ENCODE measurements at regions not wholly inside any gene's neighbourhood (a gene's known extent, or its start where the extent isn't known, plus 50 kb on each side); places are given as distances from the start of the nearest gene placed in this dataset.

DNA sequence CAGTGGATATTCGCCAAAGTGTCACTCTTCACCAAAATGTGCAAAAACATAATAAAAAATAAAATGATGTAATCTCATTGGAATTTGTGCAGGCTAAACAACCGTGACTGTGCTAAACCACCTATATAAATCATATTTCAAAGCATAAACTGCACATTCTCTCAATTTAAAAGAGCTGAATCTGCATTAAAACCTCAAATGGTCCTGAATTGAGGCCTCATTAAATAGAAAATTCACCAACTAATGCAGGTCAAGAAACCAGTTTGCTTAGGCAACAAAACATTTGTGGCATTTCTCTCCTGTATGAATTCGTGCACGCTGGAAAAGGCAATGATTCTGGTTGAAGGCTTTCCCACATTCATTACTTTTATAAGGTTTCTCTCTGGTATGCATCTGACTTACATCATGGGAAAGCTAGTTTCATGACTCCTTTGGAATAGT lies 80.1 kb upstream of the IFNG-AS1 start:
- peak; percentile 22 for DNase-seq (ENCODE audit: unreplicated experiment)
- Mint-ChIP-seq H3K27ac (ENCODE audit: low read depth, unreplicated experiment) (no peak overlapping the region), H3K4me3 (ENCODE audit: unreplicated experiment) (no peak overlapping the region), H3K36me3 (ENCODE audit: insufficient read depth, unreplicated experiment) (no peaks in the 10 kb centered on the region), H3K4me1 (ENCODE audit: insufficient read depth, unreplicated experiment) (peaks cover 27% of the 10 kb centered on the region), H3K9me3 (ENCODE audit: unreplicated experiment) (no peaks in the 10 kb centered on the region), H3K27me3 (ENCODE audit: insufficient read depth, unreplicated experiment) (no peaks in the 10 kb centered on the region)
- CTCF ChIA-PET, result interaction anchor here (0.5 kb wide), 2 partner anchors 9 to 121 kb away, joined by 3 to 4 read pairs; no protein-coding TSS in a partner anchor
- intact Hi-C loops (cut with micrococcal nuclease), result no loop called here
- TF ChIP-seq, protein P1, sequence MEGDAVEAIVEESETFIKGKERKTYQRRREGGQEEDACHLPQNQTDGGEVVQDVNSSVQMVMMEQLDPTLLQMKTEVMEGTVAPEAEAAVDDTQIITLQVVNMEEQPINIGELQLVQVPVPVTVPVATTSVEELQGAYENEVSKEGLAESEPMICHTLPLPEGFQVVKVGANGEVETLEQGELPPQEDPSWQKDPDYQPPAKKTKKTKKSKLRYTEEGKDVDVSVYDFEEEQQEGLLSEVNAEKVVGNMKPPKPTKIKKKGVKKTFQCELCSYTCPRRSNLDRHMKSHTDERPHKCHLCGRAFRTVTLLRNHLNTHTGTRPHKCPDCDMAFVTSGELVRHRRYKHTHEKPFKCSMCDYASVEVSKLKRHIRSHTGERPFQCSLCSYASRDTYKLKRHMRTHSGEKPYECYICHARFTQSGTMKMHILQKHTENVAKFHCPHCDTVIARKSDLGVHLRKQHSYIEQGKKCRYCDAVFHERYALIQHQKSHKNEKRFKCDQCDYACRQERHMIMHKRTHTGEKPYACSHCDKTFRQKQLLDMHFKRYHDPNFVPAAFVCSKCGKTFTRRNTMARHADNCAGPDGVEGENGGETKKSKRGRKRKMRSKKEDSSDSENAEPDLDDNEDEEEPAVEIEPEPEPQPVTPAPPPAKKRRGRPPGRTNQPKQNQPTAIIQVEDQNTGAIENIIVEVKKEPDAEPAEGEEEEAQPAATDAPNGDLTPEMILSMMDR (IDR thresholded peaks at IDR 0.05; ENCODE audit: unreplicated experiment), result no peak
- POLR2A ChIA-PET, result interaction anchor here (0.6 to 2.6 kb wide), 5 partner anchors 9 to 257 kb away, joined by 3 to 12 read pairs (median 5); no protein-coding TSS in a partner anchor
- BruUV-seq (replicated peaks), result no TSS peak

DNA sequence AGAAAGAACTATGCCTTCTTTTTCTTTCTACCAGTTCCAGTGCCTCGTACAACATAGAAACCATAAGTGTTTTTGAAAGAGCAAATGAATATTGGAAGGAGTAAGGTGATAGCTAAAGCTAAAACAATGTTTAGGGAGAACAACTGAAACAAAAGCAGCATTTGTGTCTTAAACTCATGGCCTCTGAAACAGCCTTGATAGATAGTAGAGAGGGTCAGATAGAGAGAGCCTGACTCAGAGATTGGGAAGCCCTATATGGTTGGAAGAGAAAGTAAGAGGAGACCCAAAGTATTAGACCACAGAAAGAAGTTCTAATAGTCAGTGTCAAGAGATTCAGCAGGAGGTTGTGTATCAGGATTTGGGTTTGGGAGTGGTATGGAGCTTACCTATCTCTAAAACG lies 79.6 kb upstream of the IFNG-AS1 start:
- TF ChIP-seq, protein P1 (IDR thresholded peaks at IDR 0.05; ENCODE audit: unreplicated experiment), result no peak
- BruUV-seq (replicated peaks), result no TSS peak
- ChIA-PET CTCF (interaction anchor here (0.5 to 0.6 kb wide), 2 partner anchors 122 to 260 kb away, joined by 4 read pairs; no protein-coding TSS in a partner anchor), POLR2A (interaction anchor here (0.9 to 2.6 kb wide), 4 partner anchors 8 to 257 kb away, joined by 3 to 12 read pairs (median 4); no protein-coding TSS in a partner anchor)
- DNase-seq (ENCODE audit: unreplicated experiment), result no peak
- peaks cover 27% of the 10 kb centered on the region for H3K4me1 Mint-ChIP-seq (ENCODE audit: insufficient read depth, unreplicated experiment)
- H3K9me3 Mint-ChIP-seq (ENCODE audit: unreplicated experiment), result no peaks in the 10 kb centered on the region
- no peaks in the 10 kb centered on the region for H3K27me3 Mint-ChIP-seq (ENCODE audit: insufficient read depth, unreplicated experiment)
- intact Hi-C loops (cut with micrococcal nuclease), result loop anchor here (10.0 kb wide), 1 partner anchor 95 kb away; no protein-coding TSS in a partner anchor
- H3K4me3 Mint-ChIP-seq (ENCODE audit: unreplicated experiment), result no peak overlapping the region
- H3K27ac Mint-ChIP-seq (ENCODE audit: low read depth, unreplicated experiment), result peak overlapping the region; percentile 61
- no peaks in the 10 kb centered on the region for H3K36me3 Mint-ChIP-seq (ENCODE audit: insufficient read depth, unreplicated experiment)

DNA sequence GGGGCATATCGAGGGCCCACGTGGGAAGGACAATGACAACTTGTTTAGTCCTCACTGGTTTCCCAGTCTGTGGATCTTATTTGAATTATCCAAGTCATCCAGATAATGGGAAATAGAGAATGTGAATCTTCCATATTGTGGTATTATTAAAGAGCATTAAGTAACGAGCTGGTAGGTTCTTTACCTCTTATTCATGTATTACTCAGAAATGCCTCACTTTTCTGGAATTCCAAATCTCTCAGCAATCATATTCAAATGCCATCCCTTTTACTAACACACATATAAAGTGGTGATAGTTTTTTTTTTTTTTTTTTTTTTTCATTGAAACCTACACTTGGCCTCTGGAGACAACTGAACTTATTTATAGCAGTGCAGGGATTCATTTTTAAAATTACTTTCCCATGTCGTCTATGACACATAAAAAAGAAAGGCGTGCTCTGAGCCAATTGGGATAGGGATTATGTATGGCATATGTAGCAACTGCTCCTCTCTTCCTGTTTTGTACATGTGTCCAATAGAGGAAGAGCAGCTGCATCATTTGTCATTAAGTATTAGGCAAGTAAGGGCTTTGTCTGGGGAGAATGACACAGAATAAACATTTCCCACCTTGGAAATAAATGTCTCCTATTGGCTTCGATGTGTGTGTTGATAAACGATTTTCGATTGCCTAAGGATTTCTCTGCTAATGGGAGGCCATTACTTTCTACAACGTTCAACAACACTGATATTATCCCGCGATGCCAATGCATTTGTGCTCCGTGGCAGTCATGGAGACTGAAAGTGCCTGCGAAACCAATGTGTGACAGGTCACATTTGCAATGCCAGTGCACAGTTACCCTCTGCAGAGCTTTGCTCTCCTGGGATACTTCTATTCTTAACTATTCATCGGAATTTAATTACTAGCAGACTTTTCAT lies 78.6 kb upstream of the IFNG-AS1 start:
- peak; percentile 76 for DNase-seq (ENCODE audit: unreplicated experiment)
- TF ChIP-seq, protein P1 (IDR thresholded peaks at IDR 0.05; ENCODE audit: unreplicated experiment), result no peak
- Mint-ChIP-seq H3K36me3 (ENCODE audit: insufficient read depth, unreplicated experiment) (no peaks in the 10 kb centered on the region), H3K27me3 (ENCODE audit: insufficient read depth, unreplicated experiment) (no peaks in the 10 kb centered on the region), H3K4me1 (ENCODE audit: insufficient read depth, unreplicated experiment) (peaks cover 27% of the 10 kb centered on the region), H3K4me3 (ENCODE audit: unreplicated experiment) (no peak overlapping the region), H3K27ac (ENCODE audit: low read depth, unreplicated experiment) (peak overlapping the region; percentile 61), H3K9me3 (ENCODE audit: unreplicated experiment) (no peaks in the 10 kb centered on the region)
- BruUV-seq (replicated peaks), result no TSS peak
- ChIA-PET CTCF (no interaction called here), POLR2A (interaction anchor here (0.6 to 2.6 kb wide), 3 partner anchors 10 to 32 kb away, joined by 3 to 12 read pairs (median 3); no protein-coding TSS in a partner anchor)
- intact Hi-C loops (cut with micrococcal nuclease), result loop anchor here (10.0 kb wide), 1 partner anchor 96 kb away; no protein-coding TSS in a partner anchor

DNA sequence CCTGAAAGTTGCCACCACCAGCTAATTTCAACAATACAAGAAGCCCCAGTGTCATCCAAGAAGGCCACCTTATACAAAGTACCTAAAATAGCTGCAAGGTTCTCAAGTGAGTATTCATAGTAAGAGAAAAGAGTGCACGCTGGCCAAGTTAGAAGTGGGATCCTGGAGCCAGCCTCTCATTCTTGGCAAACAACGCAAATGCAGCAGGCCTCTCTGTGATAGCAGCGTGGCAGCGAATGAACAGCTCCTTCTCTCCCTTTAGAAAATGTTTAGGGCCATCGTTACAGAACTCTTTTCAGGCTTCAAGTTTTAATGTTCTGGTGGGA lies 78.0 kb upstream of the IFNG-AS1 start:
- intact Hi-C loops (cut with micrococcal nuclease), result loop anchor here (10.0 kb wide), 1 partner anchor 96 kb away; no protein-coding TSS in a partner anchor
- ChIA-PET POLR2A (interaction anchor here (0.6 to 2.6 kb wide), 3 partner anchors 9 to 33 kb away, joined by 3 to 12 read pairs (median 3); no protein-coding TSS in a partner anchor), CTCF (no interaction called here)
- no TSS peak for BruUV-seq (replicated peaks)
- DNase-seq (ENCODE audit: unreplicated experiment), result no peak
- H3K27me3 Mint-ChIP-seq (ENCODE audit: insufficient read depth, unreplicated experiment), result no peaks in the 10 kb centered on the region
- H3K9me3 Mint-ChIP-seq (ENCODE audit: unreplicated experiment), result no peaks in the 10 kb centered on the region
- no peak overlapping the region for H3K4me3 Mint-ChIP-seq (ENCODE audit: unreplicated experiment)
- H3K4me1 Mint-ChIP-seq (ENCODE audit: insufficient read depth, unreplicated experiment), result peaks cover 29% of the 10 kb centered on the region
- TF ChIP-seq, protein P1 (IDR thresholded peaks at IDR 0.05; ENCODE audit: unreplicated experiment), result no peak
- no peaks in the 10 kb centered on the region for H3K36me3 Mint-ChIP-seq (ENCODE audit: insufficient read depth, unreplicated experiment)
- peak overlapping the region; percentile 61 for H3K27ac Mint-ChIP-seq (ENCODE audit: low read depth, unreplicated experiment)
